CD4-positive, alpha-beta T cell treated with Interferon gamma for 1 hour (primary cell): ENCODE measurements at regions not wholly inside any gene's neighbourhood (a gene's known extent, or its start where the extent isn't known, plus 50 kb on each side); places are given as distances from the start of the nearest gene placed in this dataset.
"Not testable (repeated sequence)": the region's sequence is repeated elsewhere in the genome, so short reads cannot be mapped to it uniquely, and the experiment has no call there.

ENCODE experiments used
- DNase-seq: peaks from one replicate; pipeline ENCODE4 v3.0.0-alpha.2; 2020

- no peak for DNase-seq
These were observed 52.4 kb upstream of the GNAI1 start for GRCh38 chr7:80082213-80082612.

- no peak for DNase-seq
These were observed 55.7 kb upstream of the GNAI1 start for GRCh38 chr7:80078886-80079285.

GRCh38 chr7:80078159-80078731, 56.4 kb upstream of the GNAI1 start:
- DNase-seq, result no peak

- DNase-seq, result no peak
These were observed 64.2 kb upstream of the GNAI1 start for GRCh38 chr7:80070391-80070790.

- no peak for DNase-seq
These were observed 68.0 kb upstream of the GNAI1 start for GRCh38 chr7:80066639-80067038.

- no peak for DNase-seq
These were observed 70.8 kb upstream of the GNAI1 start for GRCh38 chr7:80063834-80064233.

GRCh38 chr7:80060218-80060806, 74.3 kb upstream of the GNAI1 start:
- no peak for DNase-seq

GRCh38 chr7:80057488-80057887, 77.1 kb upstream of the GNAI1 start:
- DNase-seq, result no peak

- DNase-seq, result no peak
These were observed 80.3 kb upstream of the GNAI1 start for GRCh38 chr7:80054356-80054755.

- no peak for DNase-seq
These were observed 81.5 kb upstream of the GNAI1 start for GRCh38 chr7:80053124-80053523.

GRCh38 chr7:80047856-80048459, 86.7 kb upstream of the GNAI1 start:
- no peak for DNase-seq

GRCh38 chr7:80047032-80047431, 87.6 kb upstream of the GNAI1 start:
- no peak for DNase-seq

GRCh38 chr7:80044796-80045195, 89.8 kb upstream of the GNAI1 start:
- DNase-seq, result no peak

GRCh38 chr7:80040752-80041151, 93.9 kb upstream of the GNAI1 start:
- no peak for DNase-seq

GRCh38 chr7:80040335-80040734, 94.3 kb upstream of the GNAI1 start:
- DNase-seq, result no peak

GRCh38 chr7:80039251-80039884, 95.3 kb upstream of the GNAI1 start:
- no peak for DNase-seq

GRCh38 chr7:80037689-80038088, 96.9 kb upstream of the GNAI1 start:
- no peak for DNase-seq

GRCh38 chr7:80036107-80036506, 98.5 kb upstream of the GNAI1 start:
- DNase-seq, result no peak

GRCh38 chr7:80028717-80029116, 105.9 kb upstream of the GNAI1 start:
- DNase-seq, result no peak

GRCh38 chr7:80027611-80028173, 106.9 kb upstream of the GNAI1 start:
- DNase-seq, result no peak

GRCh38 chr7:80026766-80027165, 107.9 kb upstream of the GNAI1 start:
- DNase-seq, result no peak

GRCh38 chr7:80020277-80020676, 114.4 kb upstream of the GNAI1 start:
- DNase-seq, result not testable (repeated sequence)

GRCh38 chr7:80019809-80020207, 114.8 kb upstream of the GNAI1 start:
- not testable (repeated sequence) for DNase-seq
